Progenitor cell of endocrine pancreas (in vitro differentiated cells): ENCODE measurements at regions not wholly inside any gene's neighbourhood (a gene's known extent, or its start where the extent isn't known, plus 50 kb on each side); places are given as distances from the start of the nearest gene placed in this dataset.

Experiments used
- DNase-seq: peaks from one replicate; pipeline ENCODE4 v3.0.0; 2021; ENCODE audit warnings: low spot score; ENCODE audit not compliant: unreplicated experiment
- H3K27ac Mint-ChIP-seq: 2 replicates; pipeline ENCODE4 v1.8.0; 2021; ENCODE audit warnings: mild to moderate bottlenecking, moderate library complexity, mixed read lengths
- H3K27me3 Mint-ChIP-seq: 2 replicates; pipeline ENCODE4 v1.8.0; 2021; ENCODE audit warnings: mixed read lengths
- H3K36me3 Mint-ChIP-seq: 2 replicates; pipeline ENCODE4 v1.8.0; 2022; ENCODE audit warnings: mixed read lengths; ENCODE audit not compliant: insufficient read depth
- H3K4me1 Mint-ChIP-seq: 2 replicates; pipeline ENCODE4 v1.8.0; 2021; ENCODE audit warnings: low read depth, mixed read lengths
- H3K4me3 Mint-ChIP-seq: 2 replicates; pipeline ENCODE4 v1.8.0; 2021; ENCODE audit warnings: low read depth, mild to moderate bottlenecking, moderate library complexity, mixed read lengths
- H3K9me3 Mint-ChIP-seq: 2 replicates; pipeline ENCODE4 v1.8.0; 2021; ENCODE audit warnings: low read depth, mixed read lengths
- CTCF ChIP-seq: fragments of 200-600 bp; sonication (generic); IDR thresholded peaks from one replicate; pipeline ENCODE4 v1.5.0; 2021; ENCODE audit warnings: antibody characterized with exemption, mild to moderate bottlenecking; ENCODE audit not compliant: unreplicated experiment

GRCh38 chr6:137320271-137320670 lies 101.1 kb upstream of the IFNGR1 start:
- Mint-ChIP-seq H3K4me1 (peaks cover under 1% of the 10 kb centered on the region), H3K27ac (no peak overlapping the region), H3K36me3 (no peaks in the 10 kb centered on the region), H3K9me3 (no peaks in the 10 kb centered on the region), H3K4me3 (no peak overlapping the region), H3K27me3 (no peaks in the 10 kb centered on the region)
- no peak for DNase-seq
- TF ChIP-seq CTCF: no peak

GRCh38 chr6:137316626-137317025 lies 97.4 kb upstream of the IFNGR1 start:
- Mint-ChIP-seq H3K9me3 (no peaks in the 10 kb centered on the region), H3K4me1 (peaks cover 4% of the 10 kb centered on the region), H3K4me3 (no peak overlapping the region), H3K27ac (no peak overlapping the region), H3K36me3 (no peaks in the 10 kb centered on the region), H3K27me3 (peaks cover 7% of the 10 kb centered on the region)
- TF ChIP-seq CTCF: no peak
- no peak for DNase-seq

GRCh38 chr6:137315081-137315480 lies 95.9 kb upstream of the IFNGR1 start:
- H3K36me3 Mint-ChIP-seq: no peaks in the 10 kb centered on the region
- H3K27ac Mint-ChIP-seq: no peak overlapping the region

GRCh38 chr6:137313928-137314855 lies 95.0 kb upstream of the IFNGR1 start:
- peak; percentile 39 for DNase-seq

More at GRCh38 chr6:137315081-137315480, 95.9 kb upstream of the IFNGR1 start:
- Mint-ChIP-seq H3K9me3 (no peaks in the 10 kb centered on the region), H3K27me3 (peaks cover 11% of the 10 kb centered on the region), H3K4me3 (no peak overlapping the region), H3K4me1 (peaks cover 4% of the 10 kb centered on the region)
- DNase-seq: no peak
- no peak for TF ChIP-seq CTCF

GRCh38 chr6:137313211-137313610 lies 94.0 kb upstream of the IFNGR1 start:
- TF ChIP-seq CTCF: no peak
- no peaks in the 10 kb centered on the region for H3K9me3 Mint-ChIP-seq
- H3K27me3 Mint-ChIP-seq: peaks cover 11% of the 10 kb centered on the region
- no peak for DNase-seq
- H3K4me1 Mint-ChIP-seq: peaks cover 11% of the 10 kb centered on the region
- no peak overlapping the region for H3K27ac Mint-ChIP-seq
- H3K36me3 Mint-ChIP-seq: no peaks in the 10 kb centered on the region
- H3K4me3 Mint-ChIP-seq: no peak overlapping the region

More at GRCh38 chr6:137313928-137314855, 95.0 kb upstream of the IFNGR1 start:
- Mint-ChIP-seq H3K4me3 (no peak overlapping the region), H3K4me1 (peaks cover 10% of the 10 kb centered on the region), H3K27me3 (peaks cover 11% of the 10 kb centered on the region), H3K27ac (no peak overlapping the region), H3K36me3 (no peaks in the 10 kb centered on the region), H3K9me3 (no peaks in the 10 kb centered on the region)
- TF ChIP-seq CTCF: peak; percentile 80
